GM12878 (cell line): ENCODE measurements at regions not wholly inside any gene's neighbourhood (a gene's known extent, or its start where the extent isn't known, plus 50 kb on each side); places are given as distances from the start of the nearest gene placed in this dataset.

Experiments used
- ATAC-seq: fragments of 200-7000 bp; cut with Tn5 transposase; 3 replicates; pipeline ENCODE4 v1.9.1; 2020; ENCODE audit warnings: mild to moderate bottlenecking, moderate library complexity
- BruUV-seq: library from RNA; stranded (reverse); fragments of 400-500 nt; replicated peaks from 2 replicates; lab custom pipeline; 2021; lab: Mats Ljungman, UMichigan
- CTCF ChIA-PET: fragments of 300-600 bp; sonication (Branson Sonifier 250); formaldehyde crosslinking; extraction: SDS; loops from one replicate; lab custom pipeline; 2021; ENCODE audit warnings: inconsistent platforms; lab: Yijun Ruan, JAX
- POLR2A ChIA-PET: fragments of 350-600 bp; formaldehyde crosslinking; extraction: SDS; loops from one replicate; lab custom pipeline; 2021; ENCODE audit warnings: inconsistent platforms; lab: Charles Lee
- RAD21 ChIA-PET: fragments of 300-600 bp; sonication (Branson Sonifier 250); formaldehyde crosslinking; loops from one replicate; lab custom pipeline; 2023; ENCODE audit warnings: antibody characterized with exemption; ENCODE audit not compliant: unreplicated experiment; lab: Charles Lee
- SMC1A ChIA-PET: fragments of 300-600 bp; sonication (Branson Sonifier 250); formaldehyde crosslinking; loops from one replicate; lab custom pipeline; 2023; ENCODE audit not compliant: unreplicated experiment, uncharacterized antibody; lab: Charles Lee
- DNase-seq: peaks from one replicate; pipeline ENCODE4 v3.0.0-alpha.2; 2011; ENCODE audit warnings: low read depth, low spot score
- FAIRE-seq: peaks from 3 replicates; lab custom pipeline; 2011; peaks lifted over from hg19 to GRCh38; lab: Jason Lieb, UNC
- H2AFZ ChIP-seq: 2 replicates; pipeline ENCODE4 v1.6.0; 2011; ENCODE audit warnings: low read depth, low read length, control low read depth; ENCODE audit not compliant: control insufficient read depth
- H3K27ac ChIP-seq: 2 replicates; pipeline ENCODE4 v1.5.1; 2011; ENCODE audit warnings: control low read depth; ENCODE audit not compliant: control insufficient read depth, insufficient read depth
- H3K27me3 ChIP-seq, 2 experiments: replicated peaks in 1 of 2; 2 replicates each; pipeline versions ENCODE4 v1.6.0 to v1.6.1; 2011; ENCODE audit warnings: low read length in 1 of 2; ENCODE audit not compliant: control insufficient read depth in 2 of 2, insufficient read depth in 2 of 2
- H3K36me3 ChIP-seq, 2 experiments: 2 replicates each; pipeline ENCODE4 v1.5.1; 2011; ENCODE audit warnings: low read length in 1 of 2; ENCODE audit not compliant: control insufficient read depth in 2 of 2, insufficient read depth in 2 of 2
- H3K4me1 ChIP-seq: 2 replicates; pipeline ENCODE4 v1.6.1; 2011; ENCODE audit warnings: mild to moderate bottlenecking, low read length, moderate library complexity, mixed read lengths; ENCODE audit not compliant: control insufficient read depth, insufficient read depth
- H3K4me2 ChIP-seq: 2 replicates; pipeline ENCODE4 v1.6.0; 2011; ENCODE audit warnings: control low read depth; ENCODE audit not compliant: control insufficient read depth, insufficient read depth
- H3K4me3 ChIP-seq: fragments of 200-600 bp; sonication (generic); 2 replicates; pipeline ENCODE4 v1.5.1; 2016
- H3K79me2 ChIP-seq: 2 replicates; pipeline ENCODE4 v1.6.0; 2011; ENCODE audit warnings: low read length; ENCODE audit not compliant: control insufficient read depth, insufficient read depth
- H3K9ac ChIP-seq: 2 replicates; pipeline ENCODE4 v1.8.0; 2011; ENCODE audit warnings: low read length, control low read depth, mixed read lengths; ENCODE audit not compliant: control insufficient read depth, insufficient read depth
- H3K9me3 ChIP-seq: replicated peaks from 3 replicates; pipeline ENCODE4 v1.5.1; 2011; ENCODE audit warnings: mild to moderate bottlenecking, low read length; ENCODE audit not compliant: control insufficient read depth, insufficient read depth
- H4K20me1 ChIP-seq: 2 replicates; pipeline ENCODE4 v1.6.0; 2011; ENCODE audit not compliant: control insufficient read depth, insufficient read depth
- BMI1 ChIP-seq: fragments of 450-650 bp; IDR thresholded peaks from 2 replicates; pipeline ENCODE4 v1.6.1; 2016; ENCODE audit warnings: mild to moderate bottlenecking, moderate library complexity, borderline replicate concordance
- CEBPB ChIP-seq, 2 experiments: fragments of 150-350 bp in 1 of 2; IDR thresholded peaks; 2 replicates each; pipeline ENCODE4 v1.6.1; 2012 to 2014; ENCODE audit warnings: low read depth in 2 of 2, low read length in 2 of 2, borderline replicate concordance in 1 of 2, inconsistent platforms in 1 of 2
- CREM ChIP-seq: IDR thresholded peaks from 2 replicates; pipeline ENCODE4 v1.6.1; 2014; ENCODE audit warnings: antibody characterized with exemption, low read depth
- EGR1 ChIP-seq, 2 experiments: IDR thresholded peaks; 1 replicate in 1 of 2; 2 replicates in 1 of 2; pipeline ENCODE4 v1.6.1; 2011 to 2012; ENCODE audit warnings: low read depth in 2 of 2, low read length in 2 of 2, borderline replicate concordance in 1 of 2, mild to moderate bottlenecking in 1 of 2, moderate library complexity in 1 of 2
- HDAC2 ChIP-seq: fragments of 200-600 bp; sonication (generic); IDR thresholded peaks from 2 replicates; pipeline ENCODE4 v1.6.1; 2017
- IRF3 ChIP-seq: fragments of 450-650 bp; IDR thresholded peaks from 2 replicates; pipeline ENCODE4 v1.6.1; 2014; ENCODE audit warnings: mild to moderate bottlenecking
- MAX ChIP-seq: IDR thresholded peaks from 2 replicates; pipeline ENCODE4 v1.6.1; 2012; ENCODE audit warnings: low read depth, low read length, improper control_type of control experiment
- NR2C1 ChIP-seq: fragments of 450-650 bp; IDR thresholded peaks from 2 replicates; pipeline ENCODE4 v1.6.1; 2017; ENCODE audit warnings: antibody characterized with exemption, mild to moderate bottlenecking, moderate library complexity
- NR2C2 ChIP-seq: IDR thresholded peaks from 2 replicates; pipeline ENCODE4 v1.6.1; 2011; ENCODE audit warnings: borderline replicate concordance, low read depth; ENCODE audit not compliant: control insufficient read depth, insufficient read length
- PAX5 ChIP-seq: IDR thresholded peaks from 2 replicates; pipeline ENCODE4 v1.6.1; 2011; ENCODE audit warnings: low read depth, low read length, borderline replicate concordance
- PKNOX1 ChIP-seq: fragments of 450-650 bp; IDR thresholded peaks from 2 replicates; pipeline ENCODE4 v1.6.1; 2016; ENCODE audit warnings: mild to moderate bottlenecking
- RAD51 ChIP-seq: fragments of 450-650 bp; IDR thresholded peaks from 2 replicates; pipeline ENCODE4 v1.6.1; 2016; ENCODE audit warnings: moderate library complexity, mild to moderate bottlenecking, inconsistent platforms
- SREBF1 ChIP-seq: IDR thresholded peaks from 2 replicates; pipeline ENCODE4 v1.6.1; 2012; ENCODE audit warnings: mild to moderate bottlenecking, low read length
- ZNF207 ChIP-seq: fragments of 450-650 bp; IDR thresholded peaks from 2 replicates; pipeline ENCODE4 v1.6.1; 2014; ENCODE audit warnings: antibody characterized with exemption, mild to moderate bottlenecking, borderline replicate concordance
- ZNF622 ChIP-seq: fragments of 450-650 bp; IDR thresholded peaks from 2 replicates; pipeline ENCODE4 v1.6.1; 2017; ENCODE audit warnings: mild to moderate bottlenecking, inconsistent platforms
- ZZZ3 ChIP-seq: IDR thresholded peaks from 2 replicates; pipeline ENCODE4 v1.6.1; 2011; ENCODE audit warnings: low read depth; ENCODE audit not compliant: control insufficient read depth, insufficient read length
- in situ Hi-C: fragments of 300-500 bp; cut with MboI; formaldehyde crosslinking; loops from 9 replicates; pipeline ENCODE4 v1.14.3; 2018; ENCODE audit warnings: mixed read lengths
- intact Hi-C: fragments of 100-400 bp; cut with micrococcal nuclease; formaldehyde crosslinking; loops from one replicate; pipeline ENCODE4 v1.14.2; 2022; ENCODE audit not compliant: unreplicated experiment
- TF ChIP-seq, protein P1 (sequence below): fragments of 450-650 bp; IDR thresholded peaks from 2 replicates; pipeline ENCODE4 v1.6.1; 2017; ENCODE audit warnings: mild to moderate bottlenecking, moderate library complexity
- TF ChIP-seq, protein P2 (sequence below): fragments of 450-650 bp; IDR thresholded peaks from 2 replicates; pipeline ENCODE4 v1.6.1; 2017; ENCODE audit warnings: borderline replicate concordance
- TF ChIP-seq, protein P3 (sequence below): IDR thresholded peaks from 2 replicates; pipeline ENCODE4 v1.6.1; 2011; ENCODE audit warnings: low read depth, mild to moderate bottlenecking, low read length, moderate library complexity, borderline replicate concordance; ENCODE audit errors: extremely low read depth

DNA sequence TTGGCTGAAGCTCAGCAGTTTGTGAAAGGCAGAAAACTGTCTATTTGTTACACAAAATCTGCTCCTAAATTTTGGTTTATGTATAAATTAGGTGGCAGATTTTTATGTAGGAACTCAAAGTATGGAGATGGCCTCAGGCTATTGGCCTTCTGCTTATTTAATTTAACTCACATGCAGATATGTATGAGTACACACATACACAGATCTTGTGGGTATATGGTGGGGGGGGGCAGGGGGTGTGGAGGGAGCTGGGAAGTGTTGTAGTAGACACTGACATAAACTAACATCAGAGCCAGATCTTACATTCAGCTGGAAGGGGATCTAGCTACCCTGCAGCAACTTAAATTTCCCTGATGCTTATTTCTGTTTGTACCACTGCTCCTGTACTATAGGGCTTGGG, 170.8 kb downstream of the EPM2A start:
- no peak for FAIRE-seq
- no peaks in the 10 kb centered on the region for H3K27me3 ChIP-seq
- intact Hi-C loops (no loop called here), in situ Hi-C loops (no loop called here)
- no peak overlapping the region for H3K27ac ChIP-seq
- no peak overlapping the region for H3K4me2 ChIP-seq
- TF ChIP-seq BMI1 (no peak), IRF3 (no peak), PKNOX1 (no peak), NR2C1 (no peak), NR2C2 (no peak), ZNF622 (no peak), ZZZ3 (no peak), ZNF207 (no peak), MAX (no peak), PAX5 (no peak), CEBPB (IDR thresholded peaks at IDR 0.05; ENCODE audit: borderline replicate concordance in 1 of 2, low read depth in 2 of 2, low read length in 2 of 2) (no peak), RAD51 (no peak), EGR1 (IDR thresholded peaks at IDR 0.05; ENCODE audit: borderline replicate concordance in 1 of 2, low read depth in 2 of 2, low read length in 2 of 2) (no peak), SREBF1 (no peak), CREM (no peak), HDAC2 (no peak)
- TF ChIP-seq, protein P1, sequence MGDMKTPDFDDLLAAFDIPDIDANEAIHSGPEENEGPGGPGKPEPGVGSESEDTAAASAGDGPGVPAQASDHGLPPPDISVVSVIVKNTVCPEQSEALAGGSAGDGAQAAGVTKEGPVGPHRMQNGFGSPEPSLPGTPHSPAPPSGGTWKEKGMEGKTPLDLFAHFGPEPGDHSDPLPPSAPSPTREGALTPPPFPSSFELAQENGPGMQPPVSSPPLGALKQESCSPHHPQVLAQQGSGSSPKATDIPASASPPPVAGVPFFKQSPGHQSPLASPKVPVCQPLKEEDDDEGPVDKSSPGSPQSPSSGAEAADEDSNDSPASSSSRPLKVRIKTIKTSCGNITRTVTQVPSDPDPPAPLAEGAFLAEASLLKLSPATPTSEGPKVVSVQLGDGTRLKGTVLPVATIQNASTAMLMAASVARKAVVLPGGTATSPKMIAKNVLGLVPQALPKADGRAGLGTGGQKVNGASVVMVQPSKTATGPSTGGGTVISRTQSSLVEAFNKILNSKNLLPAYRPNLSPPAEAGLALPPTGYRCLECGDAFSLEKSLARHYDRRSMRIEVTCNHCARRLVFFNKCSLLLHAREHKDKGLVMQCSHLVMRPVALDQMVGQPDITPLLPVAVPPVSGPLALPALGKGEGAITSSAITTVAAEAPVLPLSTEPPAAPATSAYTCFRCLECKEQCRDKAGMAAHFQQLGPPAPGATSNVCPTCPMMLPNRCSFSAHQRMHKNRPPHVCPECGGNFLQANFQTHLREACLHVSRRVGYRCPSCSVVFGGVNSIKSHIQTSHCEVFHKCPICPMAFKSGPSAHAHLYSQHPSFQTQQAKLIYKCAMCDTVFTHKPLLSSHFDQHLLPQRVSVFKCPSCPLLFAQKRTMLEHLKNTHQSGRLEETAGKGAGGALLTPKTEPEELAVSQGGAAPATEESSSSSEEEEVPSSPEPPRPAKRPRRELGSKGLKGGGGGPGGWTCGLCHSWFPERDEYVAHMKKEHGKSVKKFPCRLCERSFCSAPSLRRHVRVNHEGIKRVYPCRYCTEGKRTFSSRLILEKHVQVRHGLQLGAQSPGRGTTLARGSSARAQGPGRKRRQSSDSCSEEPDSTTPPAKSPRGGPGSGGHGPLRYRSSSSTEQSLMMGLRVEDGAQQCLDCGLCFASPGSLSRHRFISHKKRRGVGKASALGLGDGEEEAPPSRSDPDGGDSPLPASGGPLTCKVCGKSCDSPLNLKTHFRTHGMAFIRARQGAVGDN = no peak
- TF ChIP-seq, protein P2, sequence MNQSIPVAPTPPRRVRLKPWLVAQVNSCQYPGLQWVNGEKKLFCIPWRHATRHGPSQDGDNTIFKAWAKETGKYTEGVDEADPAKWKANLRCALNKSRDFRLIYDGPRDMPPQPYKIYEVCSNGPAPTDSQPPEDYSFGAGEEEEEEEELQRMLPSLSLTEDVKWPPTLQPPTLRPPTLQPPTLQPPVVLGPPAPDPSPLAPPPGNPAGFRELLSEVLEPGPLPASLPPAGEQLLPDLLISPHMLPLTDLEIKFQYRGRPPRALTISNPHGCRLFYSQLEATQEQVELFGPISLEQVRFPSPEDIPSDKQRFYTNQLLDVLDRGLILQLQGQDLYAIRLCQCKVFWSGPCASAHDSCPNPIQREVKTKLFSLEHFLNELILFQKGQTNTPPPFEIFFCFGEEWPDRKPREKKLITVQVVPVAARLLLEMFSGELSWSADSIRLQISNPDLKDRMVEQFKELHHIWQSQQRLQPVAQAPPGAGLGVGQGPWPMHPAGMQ = no peak
- TF ChIP-seq, protein P3, sequence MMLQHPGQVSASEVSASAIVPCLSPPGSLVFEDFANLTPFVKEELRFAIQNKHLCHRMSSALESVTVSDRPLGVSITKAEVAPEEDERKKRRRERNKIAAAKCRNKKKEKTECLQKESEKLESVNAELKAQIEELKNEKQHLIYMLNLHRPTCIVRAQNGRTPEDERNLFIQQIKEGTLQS = no peak
- no peaks in the 10 kb centered on the region for H3K4me1 ChIP-seq
- H3K36me3 ChIP-seq = no peaks in the 10 kb centered on the region
- SMC1A ChIA-PET = no interaction called here
- no TSS peak for BruUV-seq
- no peaks in the 10 kb centered on the region for H3K9me3 ChIP-seq
- no peak overlapping the region for H3K4me3 ChIP-seq
- DNase-seq = no peak
- H4K20me1 ChIP-seq = no peaks in the 10 kb centered on the region
- RAD21 ChIA-PET = no interaction called here
- no peaks in the 10 kb centered on the region for H3K79me2 ChIP-seq
- POLR2A ChIA-PET = no interaction called here
- no peak for ATAC-seq
- CTCF ChIA-PET = no interaction called here
- H3K9ac ChIP-seq = no peak overlapping the region
- H2AFZ ChIP-seq = no peak overlapping the region
